ENCODE measurements at regions not wholly inside any gene's neighbourhood (a gene's known extent, or its start where the extent isn't known, plus 50 kb on each side); places are given as distances from the start of the nearest gene placed in this dataset.
A peak's percentile ranks its signal among the peaks of the same experiment; 100 is the strongest.

GRCh38 chr6:21500314-21501020 is 93.1 kb upstream of the SOX4 start:
- no peak for DNase-seq (ENCODE audit: low spot score)
- in situ Hi-C loops (cut with HindIII; ENCODE audit: low sequenced_read_pairs): no loop called here

DNA sequence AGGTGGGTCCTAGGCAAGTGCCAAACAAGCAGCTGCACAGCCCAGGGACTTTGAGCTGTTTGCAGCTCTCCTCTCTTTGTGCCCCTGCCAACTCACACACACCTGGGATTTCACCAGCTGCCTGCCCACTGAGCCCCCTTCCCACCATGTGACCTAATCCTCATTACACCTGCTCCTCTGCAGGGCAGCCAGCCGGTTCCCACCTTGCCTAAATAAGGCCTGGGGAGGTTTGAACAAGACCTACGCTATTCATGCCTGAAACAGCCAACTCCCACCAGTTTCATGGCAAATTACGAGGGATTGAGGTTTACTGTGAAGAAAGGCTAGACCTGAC is 92.6 kb upstream of the SOX4 start:
- in situ Hi-C loops (cut with HindIII; ENCODE audit: low sequenced_read_pairs): no loop called here
- DNase-seq (ENCODE audit: low spot score): no peak

DNA sequence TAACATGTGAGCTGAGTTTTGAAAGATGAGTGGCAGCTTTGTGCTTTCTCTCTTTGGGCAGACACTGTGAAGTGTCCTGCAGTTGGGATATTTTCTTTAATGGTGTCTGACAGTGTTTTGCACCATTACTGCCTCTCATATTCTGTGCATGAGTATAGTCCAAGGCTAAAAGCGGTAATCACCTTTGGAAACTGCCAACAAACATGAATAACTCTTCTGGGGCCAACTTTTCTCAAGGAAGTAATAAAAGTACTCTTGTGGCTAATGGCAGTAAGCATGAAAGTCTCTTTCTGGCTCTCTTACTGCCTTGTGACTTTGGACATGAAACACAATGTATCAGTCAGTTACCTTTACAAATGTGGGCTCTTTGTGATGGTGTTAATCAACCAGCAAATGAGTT is 91.7 kb upstream of the SOX4 start:
- in situ Hi-C loops (cut with HindIII; ENCODE audit: low sequenced_read_pairs): no loop called here

DNA sequence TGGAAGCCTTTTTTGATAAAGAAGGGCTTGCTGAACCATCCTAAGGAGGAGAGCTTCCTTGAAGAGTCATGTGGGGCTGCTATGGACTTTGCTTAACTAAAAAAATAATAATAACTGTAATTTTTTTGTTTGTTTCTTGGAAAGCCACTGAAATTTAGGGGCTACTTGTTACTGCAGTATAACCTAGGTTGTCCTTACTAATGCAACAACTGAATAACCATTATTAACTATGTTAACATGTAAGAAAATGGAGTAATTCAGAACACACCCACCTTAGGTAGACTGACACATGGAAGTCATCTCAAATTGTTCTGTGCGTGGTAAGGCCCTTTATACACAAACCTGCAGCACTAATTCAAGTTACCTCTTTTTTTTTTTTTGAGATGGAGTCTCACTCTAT is 90.9 kb upstream of the SOX4 start:
- no peak for DNase-seq (ENCODE audit: low spot score)
- in situ Hi-C loops (cut with HindIII; ENCODE audit: low sequenced_read_pairs): no loop called here

More for the DNA sequence above, 91.7 kb upstream of the SOX4 start:
- DNase-seq (ENCODE audit: low spot score): no peak

DNA sequence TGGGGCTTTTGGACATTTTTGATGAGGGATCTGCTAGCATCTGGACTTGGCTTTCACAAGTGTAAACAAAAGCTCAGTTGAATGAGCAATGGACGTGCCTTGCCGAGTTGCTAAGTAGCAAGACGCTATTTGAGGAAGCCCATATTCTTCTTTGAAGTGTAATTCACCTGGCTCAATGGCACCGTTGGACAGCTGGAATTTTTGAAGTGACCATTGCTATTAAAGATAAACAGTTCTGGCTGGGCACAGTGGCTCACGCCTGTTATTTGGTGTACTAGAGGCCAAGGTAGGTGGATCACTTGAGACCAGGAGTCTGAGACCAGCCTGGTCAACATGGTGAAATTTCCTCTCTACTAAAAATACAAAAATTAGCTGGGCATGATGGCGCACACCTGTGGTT is 88.8 kb upstream of the SOX4 start:
- in situ Hi-C loops (cut with HindIII; ENCODE audit: low sequenced_read_pairs): no loop called here
- no peak for DNase-seq (ENCODE audit: low spot score)

DNA sequence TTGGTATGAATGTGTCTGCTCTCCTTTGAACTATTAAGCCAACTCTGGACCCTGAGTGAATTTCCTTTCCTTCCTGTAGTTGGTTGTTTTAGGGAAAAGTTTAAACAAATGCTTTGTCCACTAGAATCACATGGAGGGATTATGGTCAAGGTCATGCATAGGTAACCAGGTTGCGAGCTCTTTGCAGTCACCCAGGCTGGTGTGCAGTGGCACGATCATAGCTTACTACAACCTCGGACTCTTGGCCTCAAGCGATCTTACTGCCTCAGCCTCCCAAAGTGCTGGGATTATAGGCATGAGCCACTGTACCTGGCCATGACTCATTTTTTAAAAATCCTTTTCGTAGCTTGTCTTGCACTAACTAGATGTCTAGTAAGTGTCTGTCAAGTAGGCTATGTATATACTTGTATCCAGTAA is 88.0 kb upstream of the SOX4 start:
- DNase-seq (ENCODE audit: low spot score): no peak
- in situ Hi-C loops (cut with HindIII; ENCODE audit: low sequenced_read_pairs): no loop called here

- in situ Hi-C loops (cut with HindIII; ENCODE audit: low sequenced_read_pairs): no loop called here
- no peak for DNase-seq (ENCODE audit: low spot score)
Measured at GRCh38 chr6:21506126-21506525, 87.4 kb upstream of the SOX4 start.

DNA sequence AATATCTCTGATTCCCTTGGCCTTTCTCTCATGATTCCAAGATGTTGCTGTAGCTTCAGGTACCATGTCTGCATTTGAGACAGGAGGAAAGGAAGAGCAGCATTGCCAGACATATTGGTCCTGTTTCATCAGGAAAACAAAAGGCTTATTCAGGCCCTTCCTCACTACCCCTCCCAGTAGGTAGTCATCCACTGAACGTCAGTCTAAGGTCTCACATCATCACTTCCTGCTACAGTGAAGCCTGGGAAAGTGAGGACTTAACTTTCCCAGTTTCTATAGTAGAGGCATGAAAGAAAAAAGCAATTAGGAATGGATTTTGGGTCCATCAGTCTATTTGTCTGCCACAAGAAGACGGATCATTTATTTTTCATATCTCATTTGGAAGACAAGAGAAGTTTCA is 85.7 kb upstream of the SOX4 start:
- in situ Hi-C loops (cut with HindIII; ENCODE audit: low sequenced_read_pairs): no loop called here
- DNase-seq (ENCODE audit: low spot score): no peak

GRCh38 chr6:21508753-21509152 is 84.8 kb upstream of the SOX4 start:
- in situ Hi-C loops (cut with HindIII; ENCODE audit: low sequenced_read_pairs): no loop called here
- no peak for DNase-seq (ENCODE audit: low spot score)

- no peak for DNase-seq (ENCODE audit: low spot score)
- in situ Hi-C loops (cut with HindIII; ENCODE audit: low sequenced_read_pairs): no loop called here
Measured at GRCh38 chr6:21511891-21512550, 81.5 kb upstream of the SOX4 start.

GRCh38 chr6:21514288-21514687 is 79.3 kb upstream of the SOX4 start:
- DNase-seq (ENCODE audit: low spot score): no peak
- in situ Hi-C loops (cut with HindIII; ENCODE audit: low sequenced_read_pairs): no loop called here

- DNase-seq (ENCODE audit: low spot score): no peak
- in situ Hi-C loops (cut with HindIII; ENCODE audit: low sequenced_read_pairs): no loop called here
Measured at GRCh38 chr6:21518317-21518716, 75.2 kb upstream of the SOX4 start.

DNA sequence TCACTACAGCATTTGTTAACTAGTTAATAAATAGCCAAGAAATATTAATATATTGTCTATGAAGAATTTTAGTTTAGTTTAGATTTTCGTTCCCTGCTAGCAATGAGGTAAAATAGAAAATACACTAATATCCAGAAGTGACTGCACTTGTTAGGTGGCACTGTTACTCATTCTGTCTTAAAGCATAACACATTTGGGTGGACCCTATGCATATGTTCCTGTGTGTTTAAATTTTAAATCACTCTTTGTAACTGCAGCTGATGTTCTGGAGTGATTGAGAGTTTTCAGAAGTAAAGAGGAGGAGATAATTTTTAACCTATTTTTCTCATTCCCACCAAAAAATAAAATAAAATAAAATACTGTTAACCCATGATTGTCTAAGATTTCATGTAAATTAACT is 73.9 kb upstream of the SOX4 start:
- in situ Hi-C loops (cut with HindIII; ENCODE audit: low sequenced_read_pairs): no loop called here

GRCh38 chr6:21521276-21521675 is 72.3 kb upstream of the SOX4 start:
- in situ Hi-C loops (cut with HindIII; ENCODE audit: low sequenced_read_pairs): no loop called here
- no peak for DNase-seq (ENCODE audit: low spot score)

More for the DNA sequence above, 73.9 kb upstream of the SOX4 start:
- DNase-seq (ENCODE audit: low spot score): no peak

GRCh38 chr6:21522143-21522747 is 71.3 kb upstream of the SOX4 start:
- in situ Hi-C loops (cut with HindIII; ENCODE audit: low sequenced_read_pairs): no loop called here
- no peak for DNase-seq (ENCODE audit: low spot score)

DNA sequence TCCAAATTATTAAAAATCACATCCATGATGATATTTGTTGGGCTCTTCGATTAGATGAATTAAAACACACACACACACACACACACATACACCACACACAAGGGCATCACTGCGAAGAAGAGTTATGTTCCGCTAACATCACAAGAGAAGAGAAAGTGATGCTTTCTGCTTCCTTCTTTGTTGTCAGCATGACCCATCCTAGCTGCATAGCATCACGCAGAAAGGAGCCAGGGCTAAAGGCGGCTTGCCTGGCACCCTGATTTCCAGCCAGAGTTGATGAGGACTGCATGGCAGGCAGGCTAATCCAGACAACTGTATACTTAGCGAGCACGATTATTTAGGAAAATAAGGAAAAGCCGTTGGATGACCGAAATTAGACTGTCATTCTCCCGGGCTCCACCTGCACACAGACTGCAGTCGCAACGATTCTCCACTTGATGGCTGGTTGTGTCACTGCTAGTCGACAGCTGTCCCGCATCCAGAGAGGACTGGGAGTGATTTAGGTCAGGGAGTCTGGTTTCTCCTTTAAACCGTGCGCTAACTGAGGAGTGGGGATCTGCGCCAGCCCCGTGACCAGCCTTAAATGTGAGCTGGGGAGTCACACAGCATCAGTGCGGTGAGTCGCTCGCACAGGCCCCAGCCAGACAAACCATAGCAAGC is 70.6 kb upstream of the SOX4 start:
- DNase-seq (ENCODE audit: low spot score): peak; percentile 19
- in situ Hi-C loops (cut with HindIII; ENCODE audit: low sequenced_read_pairs): no loop called here

DNA sequence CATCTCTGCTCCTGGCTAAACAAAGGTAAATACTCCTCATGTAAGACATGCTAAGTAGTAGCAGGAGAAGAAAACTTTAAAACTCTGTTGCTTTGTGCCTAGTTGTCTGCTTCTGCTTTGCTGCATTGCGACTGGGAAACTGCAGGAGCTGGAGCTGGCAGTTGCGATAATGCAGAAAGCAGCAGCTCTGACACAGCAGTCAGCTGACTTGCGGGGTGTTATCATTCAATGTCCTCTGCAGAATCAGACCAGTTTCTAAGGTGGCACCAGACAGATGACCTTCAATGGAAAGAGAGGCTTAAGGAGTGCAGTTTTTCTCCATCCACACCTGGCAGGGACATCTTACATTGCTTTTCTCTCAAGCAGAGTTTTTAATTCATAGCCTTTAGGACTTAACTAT is 69.9 kb upstream of the SOX4 start:
- DNase-seq (ENCODE audit: low spot score): no peak
- in situ Hi-C loops (cut with HindIII; ENCODE audit: low sequenced_read_pairs): no loop called here

DNA sequence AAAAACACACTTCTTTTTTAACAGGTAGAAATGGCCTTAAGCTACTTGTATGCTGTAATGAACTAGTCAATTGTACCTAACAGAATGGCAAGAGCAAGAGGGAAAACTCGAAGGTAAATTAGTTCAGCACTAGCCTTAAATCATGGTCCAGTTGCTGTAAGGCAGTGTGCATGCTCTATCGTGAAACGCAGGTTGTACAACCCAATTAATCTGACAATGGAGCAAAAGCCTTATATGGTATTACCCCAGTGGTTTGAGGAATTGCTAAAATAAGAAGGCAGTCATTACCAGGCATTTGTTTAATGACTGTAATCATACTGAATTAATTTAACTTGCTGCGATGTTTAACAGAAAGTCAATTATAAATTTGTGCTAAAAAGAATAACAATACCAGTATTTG is 69.3 kb upstream of the SOX4 start:
- DNase-seq (ENCODE audit: low spot score): no peak
- in situ Hi-C loops (cut with HindIII; ENCODE audit: low sequenced_read_pairs): no loop called here

DNA sequence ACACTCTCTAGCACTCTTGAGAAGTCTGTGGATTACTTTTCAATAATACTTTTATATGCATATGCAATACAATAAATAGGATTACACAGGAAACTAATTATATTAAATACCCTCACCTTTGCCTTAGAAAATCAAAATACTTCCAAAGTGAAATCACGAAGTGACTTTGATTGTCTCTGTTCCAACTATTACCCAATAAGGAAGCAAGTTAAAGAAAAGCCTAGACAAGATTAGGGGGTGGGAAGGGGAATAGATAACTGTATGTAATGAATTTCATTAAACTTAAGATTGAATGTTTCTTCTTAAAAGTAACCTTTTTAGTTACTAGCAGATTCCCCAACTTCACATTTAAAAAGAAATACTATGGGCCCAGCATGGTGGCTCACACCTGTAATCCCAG is 66.6 kb upstream of the SOX4 start:
- in situ Hi-C loops (cut with HindIII; ENCODE audit: low sequenced_read_pairs): no loop called here
- no peak for DNase-seq (ENCODE audit: low spot score)

DNA sequence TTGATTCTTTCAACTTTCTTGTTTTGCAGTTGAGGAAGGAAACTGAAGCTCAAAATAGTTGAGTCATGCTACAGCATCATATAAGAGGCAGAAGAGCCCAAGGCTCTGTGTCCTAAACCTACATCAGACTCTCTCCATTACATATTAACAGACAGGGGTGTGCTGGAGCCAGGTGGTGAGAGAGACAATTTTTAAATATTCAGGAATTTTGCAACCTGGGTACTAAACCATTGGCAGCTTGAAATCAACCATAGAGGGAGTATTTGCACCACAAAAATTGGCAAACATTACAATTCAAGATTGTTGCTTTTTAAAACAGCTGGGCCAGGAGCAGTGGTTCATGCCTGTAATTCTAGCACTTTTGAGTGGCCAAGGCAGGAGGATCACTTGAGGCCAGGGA is 65.8 kb upstream of the SOX4 start:
- in situ Hi-C loops (cut with HindIII; ENCODE audit: low sequenced_read_pairs): no loop called here
- no peak for DNase-seq (ENCODE audit: low spot score)

Measured in G401 (cell line).